OCI-LY1 (cell line): ENCODE measurements at regions not wholly inside any gene's neighbourhood (a gene's known extent, or its start where the extent isn't known, plus 50 kb on each side); places are given as distances from the start of the nearest gene placed in this dataset.

ENCODE experiments used
- H2AFZ ChIP-seq: fragments of 200-600 bp; sonication (generic), shearing (Covaris generic); 2 replicates; pipeline ENCODE4 v1.6.0; 2014; ENCODE audit warnings: antibody characterized with exemption, mild to moderate bottlenecking, low read length
- H3F3A ChIP-seq: fragments of 200-600 bp; sonication (generic), shearing (Covaris generic); 2 replicates; pipeline ENCODE4 v1.6.0; 2014; ENCODE audit warnings: mild to moderate bottlenecking, antibody characterized with exemption, low read length, moderate library complexity; ENCODE audit not compliant: insufficient read depth
- H3K27ac ChIP-seq: fragments of 200-600 bp; sonication (generic); 2 replicates; pipeline ENCODE4 v1.5.1; 2014; ENCODE audit warnings: low read length, mixed run types, mild to moderate bottlenecking, low read depth; ENCODE audit not compliant: poor library complexity, severe bottlenecking
- H3K27me3 ChIP-seq: fragments of 200-600 bp; sonication (generic); 2 replicates; pipeline ENCODE4 v1.6.0; 2014; ENCODE audit warnings: antibody characterized with exemption, mild to moderate bottlenecking, low read length, moderate library complexity; ENCODE audit not compliant: insufficient read depth
- H3K36me3 ChIP-seq: fragments of 200-600 bp; sonication (generic); 2 replicates; pipeline ENCODE4 v1.6.1; 2014; ENCODE audit warnings: mild to moderate bottlenecking, antibody characterized with exemption, low read length, moderate library complexity, mixed read lengths; ENCODE audit not compliant: insufficient read depth
- H3K4me1 ChIP-seq: fragments of 200-600 bp; sonication (generic); 2 replicates; pipeline ENCODE4 v1.5.1; 2014; ENCODE audit warnings: mild to moderate bottlenecking, low read length, moderate library complexity; ENCODE audit not compliant: insufficient read depth, severe bottlenecking
- H3K4me2 ChIP-seq: fragments of 200-600 bp; sonication (generic), shearing (Covaris generic); 2 replicates; pipeline ENCODE4 v1.6.1; 2014; ENCODE audit warnings: low read length
- H3K4me3 ChIP-seq: fragments of 200-600 bp; sonication (generic); 2 replicates; pipeline ENCODE4 v1.5.1; 2014; ENCODE audit warnings: low read length, low read depth, mild to moderate bottlenecking, mixed read lengths; ENCODE audit not compliant: poor library complexity, severe bottlenecking
- H3K79me2 ChIP-seq: fragments of 200-600 bp; shearing (Covaris generic); 2 replicates; pipeline ENCODE4 v1.6.1; 2016; ENCODE audit warnings: mixed run types, low read length, mixed read lengths; ENCODE audit not compliant: insufficient read depth
- H3K9ac ChIP-seq: fragments of 200-600 bp; sonication (generic), shearing (Covaris generic); 2 replicates; pipeline ENCODE4 v1.6.1; 2014; ENCODE audit warnings: mild to moderate bottlenecking, low read length, mixed read lengths
- H3K9me2 ChIP-seq: fragments of 200-600 bp; sonication (generic), shearing (Covaris generic); 2 replicates; pipeline ENCODE4 v1.6.1; 2014; ENCODE audit warnings: low read depth, mild to moderate bottlenecking, low read length, mixed read lengths
- H3K9me3 ChIP-seq: fragments of 200-600 bp; shearing (Covaris generic); 2 replicates; pipeline ENCODE4 v1.6.1; 2014; ENCODE audit warnings: low read length, mixed read lengths
- H4K20me1 ChIP-seq: fragments of 200-600 bp; sonication (generic), shearing (Covaris generic); 2 replicates; pipeline ENCODE4 v1.6.0; 2016; ENCODE audit warnings: mild to moderate bottlenecking, low read length; ENCODE audit not compliant: insufficient read depth
- CTCF ChIP-seq: fragments of 200-600 bp; sonication (generic), shearing (Covaris generic); IDR thresholded peaks from 2 replicates; pipeline ENCODE4 v1.5.1; 2017; ENCODE audit warnings: mild to moderate bottlenecking, antibody characterized with exemption, low read length, moderate library complexity, mixed read lengths
- EZH2 ChIP-seq: fragments of 200-600 bp; sonication (generic), shearing (Covaris generic); IDR thresholded peaks from 2 replicates; pipeline ENCODE4 v1.8.0; 2017; ENCODE audit warnings: borderline replicate concordance, mixed run types, mild to moderate bottlenecking, antibody characterized with exemption, low read length, moderate library complexity, mixed read lengths

GRCh38 chr15:97096303-97096835 lies 765.9 kb downstream of the NR2F2 start:
- H3K4me1 ChIP-seq, result no peaks in the 10 kb centered on the region
- H3K36me3 ChIP-seq, result no peaks in the 10 kb centered on the region
- H3K9me3 ChIP-seq, result no peaks in the 10 kb centered on the region
- no peaks in the 10 kb centered on the region for H3K9me2 ChIP-seq
- H3K9ac ChIP-seq, result no peak overlapping the region
- no peak overlapping the region for H3K4me2 ChIP-seq
- no peak overlapping the region for H3K27ac ChIP-seq
- no peaks in the 10 kb centered on the region; the same call in 1 of the 2 replicates for H3K27me3 ChIP-seq
- H3F3A ChIP-seq, result no peaks in the 10 kb centered on the region
- TF ChIP-seq EZH2 (no peak), CTCF (no peak)
- H3K79me2 ChIP-seq, result no peaks in the 10 kb centered on the region
- no peak overlapping the region for H2AFZ ChIP-seq
- no peak overlapping the region for H3K4me3 ChIP-seq
- no peaks in the 10 kb centered on the region for H4K20me1 ChIP-seq

- Histone ChIP-seq H3K36me3 (no peaks in the 10 kb centered on the region), H3F3A (no peaks in the 10 kb centered on the region), H3K27ac (no peak overlapping the region), H3K4me3 (no peak overlapping the region), H3K4me1 (no peaks in the 10 kb centered on the region), H3K9me3 (no peaks in the 10 kb centered on the region), H3K9ac (no peak overlapping the region), H3K4me2 (no peak overlapping the region), H3K9me2 (no peaks in the 10 kb centered on the region), H3K27me3 (no peaks in the 10 kb centered on the region), H2AFZ (no peak overlapping the region), H4K20me1 (no peaks in the 10 kb centered on the region), H3K79me2 (no peaks in the 10 kb centered on the region)
- TF ChIP-seq EZH2 (no peak), CTCF (no peak)
These were observed 768.5 kb downstream of the NR2F2 start for GRCh38 chr15:97099040-97099439.

GRCh38 chr15:97101572-97101971 lies 771.1 kb downstream of the NR2F2 start:
- H2AFZ ChIP-seq, result no peak overlapping the region
- H4K20me1 ChIP-seq, result no peaks in the 10 kb centered on the region
- no peaks in the 10 kb centered on the region for H3K36me3 ChIP-seq
- H3K9me2 ChIP-seq, result no peaks in the 10 kb centered on the region
- H3K27me3 ChIP-seq, result no peaks in the 10 kb centered on the region
- H3K79me2 ChIP-seq, result no peaks in the 10 kb centered on the region
- no peak overlapping the region for H3K27ac ChIP-seq
- no peaks in the 10 kb centered on the region for H3K4me1 ChIP-seq
- H3K4me2 ChIP-seq, result no peak overlapping the region
- no peaks in the 10 kb centered on the region for H3K9me3 ChIP-seq
- H3F3A ChIP-seq, result no peaks in the 10 kb centered on the region
- no peak overlapping the region for H3K4me3 ChIP-seq
- no peak for TF ChIP-seq CTCF
- TF ChIP-seq EZH2, result no peak
- H3K9ac ChIP-seq, result no peak overlapping the region
